ENCODE measurements at regions not wholly inside any gene's neighbourhood (a gene's known extent, or its start where the extent isn't known, plus 50 kb on each side); places are given as distances from the start of the nearest gene placed in this dataset.
"Not testable (repeated sequence)": the region's sequence is repeated elsewhere in the genome, so short reads cannot be mapped to it uniquely, and the experiment has no call there.

DNA sequence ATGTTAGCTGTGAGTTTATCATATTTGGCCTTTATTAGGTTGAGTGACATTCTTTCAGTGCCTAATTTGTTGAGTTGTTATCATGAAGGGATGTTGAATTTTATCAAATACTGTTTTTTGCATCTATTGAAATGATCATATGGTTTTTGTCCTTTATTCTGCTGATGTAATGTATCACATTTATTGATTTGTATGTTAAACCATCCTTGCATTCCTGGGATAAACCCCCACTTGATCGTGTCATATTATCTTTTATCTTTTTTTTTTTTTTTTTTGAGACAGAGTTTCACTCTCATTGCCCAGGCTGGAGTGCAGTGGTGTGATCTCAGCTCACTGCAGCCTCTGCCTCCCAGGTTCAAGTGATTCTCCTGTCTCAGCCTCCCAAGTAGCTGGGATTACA lies 51.9 kb upstream of the MFGE8 start:
- DNase-seq: not testable (repeated sequence)

DNA sequence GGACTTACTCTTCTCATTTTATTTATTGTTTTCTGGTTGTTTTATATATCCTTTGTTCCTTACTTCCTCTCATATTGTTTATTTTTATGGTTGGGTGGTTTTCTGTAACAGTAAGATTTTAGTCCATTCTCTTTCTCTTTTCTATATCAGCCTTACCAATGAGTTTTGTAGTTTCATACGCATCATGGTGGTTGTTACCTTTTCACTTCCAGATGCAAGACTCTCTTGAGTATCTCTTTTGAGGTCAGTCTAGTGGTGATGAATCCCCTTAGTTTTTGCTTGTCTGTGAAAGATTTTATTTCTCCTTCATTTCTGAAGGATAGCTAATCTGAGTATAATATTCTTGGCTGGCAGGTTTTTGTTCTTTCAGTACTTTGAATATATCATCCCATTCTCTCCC lies 57.1 kb upstream of the MFGE8 start:
- no peak for DNase-seq

DNA sequence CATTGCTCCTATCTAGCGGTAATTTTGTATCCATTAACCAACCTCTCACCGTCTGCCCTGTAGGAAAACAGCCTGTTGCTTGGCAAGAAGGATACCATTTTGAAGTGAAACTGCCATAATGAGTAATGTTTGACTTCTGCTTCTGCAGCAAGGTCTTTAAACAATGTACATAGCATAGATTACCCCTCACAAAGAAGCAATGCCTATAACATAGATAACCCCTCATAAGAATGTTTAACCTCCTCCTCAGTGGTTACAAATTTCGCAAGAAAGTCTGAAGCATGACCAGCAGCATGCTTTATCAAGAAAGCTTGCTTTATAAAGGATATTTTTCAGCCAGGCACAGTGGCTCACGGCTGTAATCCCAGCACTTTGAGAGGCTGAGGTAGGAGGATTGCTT lies 61.2 kb upstream of the MFGE8 start:
- no peak for DNase-seq

DNA sequence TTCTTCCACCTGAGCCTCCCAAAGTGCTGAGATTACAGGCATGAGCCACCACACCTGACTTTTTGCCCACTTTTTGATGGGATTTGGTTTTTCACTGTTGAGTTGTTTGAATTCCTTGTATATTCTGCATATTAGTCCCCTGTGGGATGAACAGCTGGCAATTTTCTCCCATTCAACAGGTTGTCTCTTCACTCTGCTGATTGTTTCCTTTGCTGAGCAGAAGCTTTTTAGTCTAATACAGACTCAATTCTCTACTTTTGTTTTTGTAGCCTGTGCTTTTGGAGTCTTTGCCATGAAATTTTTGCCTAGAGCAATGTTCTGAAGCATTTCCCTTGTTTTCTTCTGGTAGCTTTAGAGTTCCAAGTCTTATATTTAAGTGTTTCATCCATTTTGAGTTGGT lies 62.7 kb upstream of the MFGE8 start:
- no peak for DNase-seq

DNA sequence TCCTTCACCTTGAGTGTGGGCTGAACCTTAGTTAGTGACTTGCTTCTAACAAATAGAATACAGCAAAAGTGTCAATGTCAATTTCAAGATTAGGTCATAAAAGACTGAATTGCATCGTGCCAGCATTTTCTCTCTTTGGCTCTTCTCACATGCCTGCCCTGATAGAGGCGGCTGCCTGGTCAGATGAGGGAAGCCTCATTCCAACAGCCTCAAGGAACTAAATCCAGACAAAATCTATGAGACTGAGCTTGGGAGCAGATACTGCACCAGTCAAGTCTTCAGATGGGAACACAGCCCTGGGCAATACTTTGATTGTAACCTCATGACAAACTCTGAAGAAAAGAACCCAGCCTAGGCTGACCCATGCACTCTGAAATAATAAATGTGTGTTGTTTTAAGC lies 63.5 kb upstream of the MFGE8 start:
- DNase-seq: no peak

DNA sequence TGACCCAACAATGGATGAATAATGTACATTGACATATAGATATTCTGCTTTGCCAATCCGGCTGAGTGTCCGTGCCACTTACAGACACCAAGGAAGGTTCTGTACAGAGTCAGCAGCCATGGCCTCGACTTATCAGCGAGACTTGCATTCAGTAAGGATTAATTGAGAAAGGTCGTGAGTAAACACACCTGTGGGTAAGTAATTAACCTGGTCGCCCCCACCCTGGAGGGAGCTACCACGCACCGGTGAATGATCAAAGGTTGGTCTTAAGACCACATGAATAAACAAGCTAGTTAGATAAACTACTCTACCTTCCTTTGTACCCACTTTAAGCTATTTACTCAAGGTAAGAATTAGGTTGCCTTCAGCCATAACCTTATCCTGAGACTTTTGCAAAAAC lies 66.5 kb upstream of the MFGE8 start:
- no peak for DNase-seq

DNA sequence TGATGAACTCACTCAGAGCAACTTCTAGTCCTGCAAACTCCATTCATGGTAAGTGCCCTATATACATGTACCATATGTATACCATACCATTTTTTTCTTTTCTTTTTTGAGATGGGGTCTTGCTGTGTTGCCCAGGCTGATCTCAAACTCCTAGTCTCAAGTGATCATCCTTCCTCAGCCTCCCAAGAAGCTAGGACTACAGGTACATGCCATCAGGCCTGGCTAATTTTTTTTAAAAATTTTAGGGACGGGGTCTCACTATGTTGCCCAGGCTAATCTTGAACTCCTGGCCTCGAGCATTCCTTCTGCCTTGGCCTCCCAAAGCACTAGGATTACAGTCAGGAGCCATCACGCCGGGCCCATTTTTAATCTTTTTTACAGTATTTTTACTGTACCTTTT lies 67.3 kb upstream of the MFGE8 start:
- no peak for DNase-seq

DNA sequence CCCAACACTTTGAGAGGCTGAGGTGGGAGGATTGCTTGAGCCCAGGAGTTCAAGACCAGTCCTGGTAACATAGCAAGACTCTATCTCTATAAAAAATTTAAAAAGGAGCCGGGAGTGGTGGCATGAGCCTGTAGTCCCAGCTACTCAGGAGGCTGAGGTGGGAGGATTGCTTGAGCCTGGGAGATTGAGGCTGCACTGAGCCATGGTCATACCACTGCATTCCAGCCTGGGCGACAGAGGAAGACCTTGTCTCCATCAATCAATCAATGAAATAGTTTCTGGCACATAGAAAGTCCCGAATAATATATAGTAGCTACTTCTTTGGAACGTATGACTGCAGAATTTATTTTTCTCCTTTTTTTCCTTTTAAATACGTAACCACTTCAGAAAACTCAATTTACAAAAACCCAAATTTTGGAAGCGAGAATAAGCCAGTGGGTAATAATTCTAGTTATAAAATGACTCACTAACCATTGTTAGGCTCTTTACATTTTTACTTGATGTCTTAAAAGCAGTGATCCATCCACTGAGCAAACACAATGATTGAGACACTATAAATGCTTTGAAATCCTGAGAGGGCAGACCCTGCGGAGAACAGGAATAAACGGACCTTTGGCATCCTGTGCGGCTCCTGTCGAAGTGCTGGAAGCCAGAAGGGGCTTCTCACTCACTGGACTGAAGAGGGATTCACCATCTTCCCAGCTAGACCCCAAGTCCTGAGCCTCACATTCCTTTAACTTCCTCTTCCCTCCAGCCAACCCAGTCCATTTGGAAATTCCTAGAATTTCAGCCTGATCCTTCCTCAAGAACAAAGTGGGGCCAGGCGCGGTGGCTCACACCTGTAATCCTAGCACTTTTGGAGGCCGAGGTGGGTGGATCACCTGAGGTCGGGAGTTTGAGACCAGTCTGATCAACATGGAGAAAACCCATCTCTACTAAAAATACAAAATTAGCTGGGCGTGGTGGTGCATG lies 68.4 kb upstream of the MFGE8 start:
- no peak for DNase-seq

DNA sequence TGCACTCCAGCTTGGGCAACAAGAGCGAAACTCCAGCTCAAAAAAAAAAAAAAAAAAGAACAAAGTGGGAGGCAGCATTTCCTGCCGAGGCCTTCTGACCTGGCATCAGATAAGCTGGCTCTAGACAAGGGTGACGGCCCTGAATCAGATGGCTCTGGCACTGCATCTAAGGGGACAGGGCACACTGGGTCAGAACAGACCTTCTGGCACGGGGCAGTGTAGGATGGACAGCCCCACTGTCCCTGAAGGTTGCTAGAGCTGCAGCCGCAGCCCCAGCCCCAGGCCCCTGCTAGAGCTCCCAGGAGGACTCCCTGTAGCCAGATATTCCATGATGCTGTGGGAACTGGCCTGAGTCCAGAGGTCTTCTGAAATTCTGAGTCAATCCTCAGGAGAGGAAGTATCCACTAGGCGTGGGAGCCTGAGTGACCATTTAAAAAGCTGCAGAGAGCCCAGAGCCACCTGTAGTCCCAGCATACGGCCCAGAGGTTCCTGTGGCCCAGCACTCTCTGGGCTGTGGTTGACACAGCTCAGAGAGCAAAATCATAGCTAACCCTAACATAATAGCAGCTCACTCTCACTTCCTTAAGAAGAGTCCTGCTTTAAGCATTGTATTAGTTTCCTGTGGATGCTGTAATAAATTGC lies 69.2 kb upstream of the MFGE8 start:
- no peak for DNase-seq

DNA sequence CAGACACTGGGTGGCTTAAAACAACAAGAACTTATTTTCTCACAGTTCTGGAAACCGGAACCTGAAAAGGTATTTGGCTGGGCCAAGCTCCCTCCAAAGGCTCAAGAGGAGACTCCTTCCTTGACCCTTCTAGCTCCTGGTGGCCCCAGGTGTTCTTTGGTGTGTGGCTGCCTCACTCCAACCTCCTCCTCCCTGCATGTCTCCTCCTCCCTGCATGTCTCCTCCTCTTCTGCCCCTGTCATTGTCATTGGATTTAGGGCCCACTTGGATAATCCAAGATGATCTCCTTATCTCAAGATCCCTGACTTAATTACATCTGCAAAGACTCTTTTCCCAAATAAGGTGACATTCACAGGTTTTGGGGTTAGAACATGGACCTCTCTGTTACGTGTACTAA lies 69.8 kb upstream of the MFGE8 start:
- no peak for DNase-seq

DNA sequence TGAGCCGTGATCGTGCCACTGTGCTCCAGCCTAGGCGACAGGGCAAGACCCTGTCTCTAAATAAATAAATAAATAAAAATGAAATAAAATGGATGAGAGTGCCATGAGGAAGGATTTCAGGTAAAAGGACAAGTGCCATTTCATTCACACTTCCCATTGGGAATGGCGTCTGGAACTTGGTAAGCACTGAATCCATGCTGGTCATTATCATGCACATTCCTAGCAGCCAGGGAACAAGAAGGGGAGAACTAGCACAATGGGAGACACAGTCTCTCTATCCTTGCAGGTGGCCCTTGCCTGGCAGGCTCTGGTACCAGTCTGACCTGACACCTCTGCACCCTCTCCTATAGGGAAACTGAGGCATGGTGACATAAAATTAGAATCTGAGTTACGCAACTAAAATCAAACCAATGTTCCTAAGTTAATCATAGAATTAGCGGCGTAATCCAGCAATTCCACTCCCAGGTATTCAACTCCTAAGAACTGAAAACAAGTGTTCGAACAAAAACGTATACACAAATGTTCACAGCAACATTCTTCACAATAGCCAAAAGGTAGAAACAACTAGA lies 70.8 kb upstream of the MFGE8 start:
- DNase-seq: no peak

DNA sequence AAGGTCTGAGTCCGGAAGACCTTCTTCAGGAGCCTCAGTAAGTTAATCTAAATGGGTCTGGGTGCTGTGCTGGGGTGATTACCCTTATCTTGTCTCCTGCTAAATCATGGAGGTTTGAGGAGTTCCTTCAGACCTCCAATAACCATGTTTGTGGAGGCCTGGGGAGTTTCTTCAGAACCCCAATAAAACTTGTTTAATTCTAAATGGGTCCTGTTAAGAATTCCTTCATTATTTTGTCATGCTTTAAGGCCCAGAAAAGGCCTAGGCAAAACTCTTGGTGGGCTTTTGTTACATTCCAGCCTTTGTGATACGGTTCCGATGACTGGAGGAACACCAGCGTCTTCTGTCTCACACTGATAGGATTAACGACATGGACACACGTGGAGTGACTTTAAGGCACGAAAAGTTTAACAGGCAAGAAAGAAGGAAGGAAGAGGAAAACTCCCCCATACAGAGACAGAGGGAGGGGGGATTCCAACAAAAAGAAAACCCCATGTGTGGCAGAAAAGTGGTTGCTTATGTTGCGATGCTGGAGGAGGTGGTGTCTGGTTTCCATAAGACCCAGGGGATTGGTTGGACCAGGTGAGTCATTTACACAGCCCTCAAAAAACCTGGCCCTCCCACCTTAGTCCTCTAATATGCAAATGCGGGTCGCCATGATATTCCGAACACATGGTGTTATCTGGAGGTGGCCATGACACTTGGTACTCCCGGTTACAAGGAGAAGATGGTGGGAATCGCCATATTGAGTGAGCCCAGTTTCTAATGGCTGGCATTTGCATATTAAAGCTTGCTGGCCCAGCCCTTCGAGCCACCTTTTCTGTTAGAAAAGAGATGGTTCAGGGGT lies 72.6 kb upstream of the MFGE8 start:
- DNase-seq: no peak

DNA sequence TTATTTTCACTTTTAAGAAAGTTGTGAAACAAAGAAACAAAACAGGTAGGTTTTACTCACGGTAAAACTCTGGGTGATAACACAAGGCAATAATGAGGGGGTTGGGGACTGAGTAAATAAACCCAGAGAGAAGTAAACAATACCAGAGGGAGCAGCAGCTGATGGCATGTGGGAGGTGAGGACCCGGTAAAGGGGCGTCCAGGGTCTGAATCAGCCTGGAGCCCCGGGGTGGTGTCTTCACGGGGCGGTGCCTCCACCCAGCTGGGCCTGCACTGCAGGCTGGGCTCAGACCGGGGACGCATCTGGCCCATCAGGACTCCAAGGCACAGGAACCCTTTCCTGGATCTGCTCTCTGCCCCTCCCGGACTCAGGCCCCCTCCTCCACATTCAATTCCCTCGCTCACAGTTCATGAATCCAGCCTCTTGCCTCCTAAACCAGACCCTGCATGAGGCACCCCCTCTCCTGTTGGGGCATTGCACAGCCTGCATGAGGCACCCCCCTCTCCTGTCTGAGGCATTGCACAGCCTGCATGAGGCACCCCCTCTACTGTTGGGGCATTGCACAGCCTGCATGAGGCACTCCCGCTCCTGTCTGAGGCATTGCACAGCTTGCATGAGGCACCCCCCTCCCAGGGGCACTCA lies 73.9 kb upstream of the MFGE8 start:
- no peak for DNase-seq

DNA sequence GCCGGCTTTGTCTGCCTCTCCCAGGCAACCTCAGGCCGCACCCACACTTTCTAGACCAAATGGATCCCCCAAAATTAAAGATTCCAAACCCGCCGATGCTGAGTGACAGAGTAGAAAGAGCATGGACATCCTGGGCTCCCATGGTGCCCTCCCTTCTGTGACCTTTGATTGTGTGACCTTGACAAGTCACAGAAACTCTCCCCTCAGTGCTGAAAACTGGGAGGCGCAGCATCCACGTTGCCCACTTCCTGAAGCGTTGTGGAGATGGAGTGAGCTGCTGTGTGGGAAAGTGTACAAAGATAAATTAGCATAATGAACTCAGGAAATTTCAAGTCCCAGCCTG lies 74.4 kb upstream of the MFGE8 start:
- no peak for DNase-seq

DNA sequence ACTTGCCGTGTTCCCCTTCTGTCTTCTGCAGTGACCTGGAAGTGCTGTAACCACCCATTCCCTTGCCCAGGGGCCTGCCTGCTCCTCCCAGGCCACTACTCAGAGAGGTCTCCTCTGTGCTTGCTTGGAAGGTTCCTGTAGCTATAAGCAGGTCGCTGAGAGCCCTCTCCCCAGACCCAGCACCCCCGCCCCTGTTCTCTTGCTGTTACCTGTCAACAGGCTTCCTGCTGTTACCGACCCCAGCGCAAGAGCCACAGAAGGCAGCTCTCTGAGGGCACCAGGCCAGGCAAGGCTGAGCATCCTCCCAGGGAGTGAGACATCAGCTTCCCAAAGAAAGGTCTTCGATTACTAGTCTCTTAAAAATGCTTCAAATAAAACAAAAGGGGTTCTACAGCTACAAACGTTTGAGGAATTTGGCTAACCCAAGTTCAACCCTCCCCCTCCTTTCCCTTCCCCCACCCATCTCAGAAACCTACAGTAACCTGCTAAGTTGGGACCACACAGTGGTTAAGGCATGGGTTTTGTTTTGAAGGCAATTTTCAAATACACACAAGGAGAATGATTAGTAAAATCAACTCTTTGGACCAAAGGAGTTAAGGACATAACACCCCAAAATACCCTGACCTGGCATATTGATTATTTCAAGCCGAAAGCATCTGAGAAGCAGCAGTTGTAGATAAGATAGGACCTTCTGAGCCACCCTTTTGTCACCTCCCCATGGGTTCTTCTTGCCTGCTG lies 74.9 kb upstream of the MFGE8 start:
- no peak for DNase-seq

DNA sequence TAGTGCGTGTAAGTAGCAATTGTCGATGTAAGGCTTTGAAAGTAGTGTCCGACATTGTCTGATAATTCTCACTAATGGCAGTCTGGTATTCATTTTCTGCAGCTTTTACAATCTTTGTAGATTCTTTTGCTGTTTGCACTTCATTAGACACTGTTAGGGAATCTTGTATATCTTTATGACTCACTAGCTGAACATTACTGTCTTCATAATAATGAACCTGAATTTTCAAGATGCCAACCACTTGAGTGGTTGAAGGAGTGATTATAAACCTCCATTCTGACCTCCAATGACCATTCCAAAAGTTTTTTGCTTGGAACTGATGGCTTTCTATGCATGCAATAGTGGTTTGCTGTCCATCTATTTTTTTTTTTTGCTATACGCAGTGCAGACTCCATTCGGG lies 76.4 kb upstream of the MFGE8 start:
- DNase-seq: no peak

DNA sequence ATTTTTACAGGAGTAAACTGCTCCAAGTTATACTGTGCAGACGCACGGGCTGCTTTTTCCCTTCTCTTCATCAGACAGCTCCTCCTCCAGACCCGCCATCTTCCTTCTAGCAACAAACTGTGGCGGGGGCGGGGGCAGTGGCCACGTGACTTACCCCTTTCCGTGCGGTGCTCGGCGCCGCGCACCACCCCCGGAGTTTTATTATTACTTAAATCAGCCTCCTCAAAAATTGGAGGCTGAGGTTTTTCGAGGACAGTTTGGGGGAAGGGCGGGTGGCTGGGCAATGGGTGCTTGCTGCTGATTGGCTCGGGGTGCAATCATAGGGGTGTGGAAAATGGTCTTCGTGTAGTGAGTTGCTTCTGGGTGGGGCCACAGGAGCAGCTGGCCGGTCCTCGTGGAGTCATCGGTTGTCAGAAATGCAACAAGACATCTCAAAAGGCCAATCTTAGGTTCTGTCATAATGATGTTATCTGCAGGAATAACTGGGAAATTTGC lies 77.1 kb upstream of the MFGE8 start:
- DNase-seq: no peak

DNA sequence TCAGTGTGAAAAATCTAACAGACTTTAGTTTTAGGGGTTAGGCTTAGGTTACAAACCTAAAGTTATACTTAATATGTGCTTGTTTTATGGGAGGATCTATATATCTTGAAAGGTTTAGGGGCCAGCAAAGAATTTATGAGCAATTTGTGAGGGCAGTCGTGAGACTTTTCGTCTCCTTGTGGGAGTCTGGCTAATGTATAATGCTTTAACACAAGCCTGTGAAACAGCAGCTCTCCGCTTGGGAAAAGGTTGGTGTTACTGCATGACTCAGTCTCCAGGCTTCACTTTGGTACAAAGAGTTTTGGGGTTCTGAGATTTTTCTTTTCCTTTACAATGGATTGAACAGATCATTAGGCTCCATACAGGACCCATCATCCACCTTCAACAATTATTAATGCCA lies 79.0 kb upstream of the MFGE8 start:
- DNase-seq: no peak

DNA sequence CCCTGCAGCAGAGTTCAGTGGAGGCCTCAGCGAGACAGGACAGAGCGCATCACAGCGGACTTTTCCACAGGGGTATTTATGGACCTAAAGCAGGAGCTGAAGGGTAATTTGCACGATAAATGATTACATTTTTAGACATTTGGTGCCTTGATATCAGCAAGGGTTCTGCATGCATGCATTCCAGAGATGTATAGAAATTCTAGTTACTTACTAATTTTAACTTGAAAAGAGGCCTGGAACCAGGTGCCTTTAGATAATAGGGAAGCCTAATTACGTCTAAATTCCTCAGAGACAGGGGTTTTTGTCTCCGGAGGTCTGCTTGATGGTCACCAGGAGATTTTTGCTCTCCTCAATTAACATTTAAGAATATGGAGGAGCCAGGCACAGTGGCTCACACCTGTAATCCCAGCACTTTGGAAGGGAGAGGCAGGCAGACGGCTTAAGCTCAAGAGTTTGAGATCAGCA lies 79.8 kb upstream of the MFGE8 start:
- no peak for DNase-seq

DNA sequence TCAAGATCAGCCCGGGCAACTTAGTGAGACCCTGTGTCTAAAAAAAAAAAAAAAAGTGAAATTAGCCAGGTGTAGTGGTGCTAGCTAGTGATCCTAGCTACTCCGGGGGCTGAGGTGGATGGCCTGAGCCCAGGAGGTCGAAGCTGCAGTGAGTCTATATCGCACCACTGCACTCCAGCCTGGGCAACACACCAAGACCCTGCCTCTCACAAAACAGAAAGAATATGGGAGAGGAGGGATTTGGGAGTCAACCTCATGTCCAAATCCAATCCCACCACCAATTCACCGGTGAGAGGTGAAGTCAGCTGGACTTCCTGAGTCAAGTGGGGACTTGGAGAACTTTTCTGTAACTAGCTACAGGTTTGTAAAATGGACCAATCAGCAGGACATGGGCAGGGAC lies 80.5 kb upstream of the MFGE8 start:
- no peak for DNase-seq

DNA sequence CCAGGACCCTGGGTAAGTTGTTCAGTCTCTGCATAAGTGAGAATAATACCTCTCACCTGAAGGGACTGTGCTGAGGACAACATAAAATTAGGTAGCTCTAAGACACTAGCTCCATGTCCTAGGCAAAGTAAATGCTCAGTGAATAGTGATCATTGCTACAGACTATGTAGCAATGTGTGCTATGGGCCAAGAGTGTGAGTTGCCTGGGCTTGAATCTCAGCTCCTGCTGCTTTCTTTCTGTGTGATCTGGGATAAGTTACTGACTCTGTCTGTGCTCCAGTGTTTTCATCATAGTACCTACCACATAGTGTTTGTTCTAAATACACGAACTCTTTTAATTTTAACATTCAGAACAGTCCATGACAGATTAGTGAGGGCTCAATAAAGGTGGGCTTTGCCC lies 81.1 kb upstream of the MFGE8 start:
- no peak for DNase-seq

DNA sequence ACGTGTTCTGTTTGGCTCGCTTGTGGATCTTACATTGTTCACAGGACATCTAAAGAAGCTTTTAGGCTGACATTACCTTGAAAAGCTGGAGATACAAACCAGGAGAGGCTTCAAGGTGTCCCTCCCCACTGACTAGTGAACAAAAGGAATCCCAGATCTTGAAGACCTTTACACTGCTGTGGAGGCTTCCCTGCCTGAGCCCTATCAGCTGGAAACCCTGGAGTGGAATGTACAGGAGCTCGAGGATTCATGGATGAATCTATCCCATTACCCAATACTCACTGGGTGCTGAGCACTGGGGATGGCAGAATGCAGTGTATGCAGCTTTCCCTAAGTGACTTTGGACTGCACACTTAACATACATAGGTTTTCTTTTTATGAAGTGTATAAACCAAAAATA lies 82.3 kb upstream of the MFGE8 start:
- no peak for DNase-seq

Measured in NCI-H1417 treated with DMSO at 0.1 percent for 48 hours (cell line).